ENCODE measurements at regions not wholly inside any gene's neighbourhood (a gene's known extent, or its start where the extent isn't known, plus 50 kb on each side); places are given as distances from the start of the nearest gene placed in this dataset.
"Not testable (repeated sequence)": the region's sequence is repeated elsewhere in the genome, so short reads cannot be mapped to it uniquely, and the experiment has no call there.

DNA sequence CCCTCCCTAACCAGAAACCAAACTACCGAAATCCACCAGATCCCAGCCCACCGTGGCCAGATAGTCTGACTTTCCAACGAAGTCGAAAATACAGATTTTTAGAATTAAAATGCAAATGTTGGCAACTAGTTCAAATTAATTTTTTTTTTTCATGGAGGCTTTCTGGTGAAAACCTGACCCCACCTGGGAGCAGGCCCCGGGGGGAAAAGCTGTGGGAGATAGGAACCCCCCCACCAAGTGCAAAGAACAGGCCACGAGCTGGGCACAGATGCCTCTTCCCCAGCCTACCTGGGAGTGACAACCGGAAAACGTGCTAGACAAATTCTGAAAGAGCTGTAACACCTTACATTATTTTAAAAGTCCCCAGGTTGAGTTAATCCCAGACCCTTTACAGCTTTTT is 333.8 kb downstream of the PREX1 start:
- H3K9me3 ChIP-seq: no peaks in the 10 kb centered on the region
- no peaks in the 10 kb centered on the region for H3K36me3 ChIP-seq
- no peak overlapping the region for H3K4me3 ChIP-seq
- TF ChIP-seq, protein P1, sequence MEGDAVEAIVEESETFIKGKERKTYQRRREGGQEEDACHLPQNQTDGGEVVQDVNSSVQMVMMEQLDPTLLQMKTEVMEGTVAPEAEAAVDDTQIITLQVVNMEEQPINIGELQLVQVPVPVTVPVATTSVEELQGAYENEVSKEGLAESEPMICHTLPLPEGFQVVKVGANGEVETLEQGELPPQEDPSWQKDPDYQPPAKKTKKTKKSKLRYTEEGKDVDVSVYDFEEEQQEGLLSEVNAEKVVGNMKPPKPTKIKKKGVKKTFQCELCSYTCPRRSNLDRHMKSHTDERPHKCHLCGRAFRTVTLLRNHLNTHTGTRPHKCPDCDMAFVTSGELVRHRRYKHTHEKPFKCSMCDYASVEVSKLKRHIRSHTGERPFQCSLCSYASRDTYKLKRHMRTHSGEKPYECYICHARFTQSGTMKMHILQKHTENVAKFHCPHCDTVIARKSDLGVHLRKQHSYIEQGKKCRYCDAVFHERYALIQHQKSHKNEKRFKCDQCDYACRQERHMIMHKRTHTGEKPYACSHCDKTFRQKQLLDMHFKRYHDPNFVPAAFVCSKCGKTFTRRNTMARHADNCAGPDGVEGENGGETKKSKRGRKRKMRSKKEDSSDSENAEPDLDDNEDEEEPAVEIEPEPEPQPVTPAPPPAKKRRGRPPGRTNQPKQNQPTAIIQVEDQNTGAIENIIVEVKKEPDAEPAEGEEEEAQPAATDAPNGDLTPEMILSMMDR (IDR thresholded peaks at IDR 0.05): no peak
- TF ChIP-seq POLR2A (IDR thresholded peaks at IDR 0.05): no peak
- no peaks in the 10 kb centered on the region for H3K27me3 ChIP-seq
- H3K4me1 ChIP-seq: no peaks in the 10 kb centered on the region
- no peak for DNase-seq
- H3K27ac ChIP-seq: no peak overlapping the region
- intact Hi-C loops (cut with DNase I; ENCODE audit: low total_unique reads): no loop called here

DNA sequence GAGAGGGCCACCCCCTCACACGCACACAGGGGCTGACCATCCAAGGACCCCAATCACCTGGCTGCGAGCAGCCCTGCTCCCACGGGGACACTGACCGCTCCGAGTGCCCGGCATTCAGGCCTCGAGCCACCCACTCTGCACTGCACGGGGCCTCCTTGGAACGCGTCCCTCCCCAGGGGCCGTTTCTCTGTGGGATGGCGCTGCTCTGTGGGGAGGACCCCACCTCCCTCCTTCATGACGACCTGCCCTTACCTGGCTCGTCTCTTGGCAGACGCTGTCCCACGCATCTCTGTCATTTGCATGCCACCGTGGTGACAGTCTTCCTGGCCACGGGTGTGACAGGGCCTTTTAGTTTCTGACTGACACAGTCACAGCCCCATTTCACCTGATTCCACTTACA is 334.5 kb downstream of the PREX1 start:
- H3K9me3 ChIP-seq; H3K4me3 ChIP-seq; DNase-seq; H3K4me1 ChIP-seq; H3K36me3 ChIP-seq; intact Hi-C loops (cut with DNase I; ENCODE audit: low total_unique reads); H3K27me3 ChIP-seq; H3K27ac ChIP-seq: not testable (repeated sequence)

DNA sequence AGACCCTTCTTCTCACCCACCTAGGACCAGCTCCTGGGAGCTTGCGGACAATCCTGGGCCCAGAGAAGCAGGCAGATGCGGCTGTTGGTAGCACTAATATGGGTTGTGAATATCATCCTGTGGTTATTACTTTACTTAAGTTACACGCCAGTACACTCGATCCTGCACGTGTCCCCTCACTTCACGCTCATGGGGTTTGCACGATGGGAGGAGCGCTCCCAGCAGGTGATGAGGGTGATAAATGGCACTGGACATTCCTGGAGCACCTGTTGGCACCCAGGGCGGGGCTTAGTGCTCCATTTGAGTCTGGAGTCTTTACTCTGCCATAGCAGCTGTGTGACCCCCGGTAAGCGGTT is 335.1 kb downstream of the PREX1 start:
- H3K4me1 ChIP-seq: no peaks in the 10 kb centered on the region
- TF ChIP-seq, protein P1 (IDR thresholded peaks at IDR 0.05): no peak
- H3K36me3 ChIP-seq: no peaks in the 10 kb centered on the region
- no peaks in the 10 kb centered on the region for H3K9me3 ChIP-seq
- no peak overlapping the region for H3K4me3 ChIP-seq
- intact Hi-C loops (cut with DNase I; ENCODE audit: low total_unique reads): no loop called here
- H3K27me3 ChIP-seq: no peaks in the 10 kb centered on the region
- no peak overlapping the region for H3K27ac ChIP-seq
- no peak for DNase-seq

DNA sequence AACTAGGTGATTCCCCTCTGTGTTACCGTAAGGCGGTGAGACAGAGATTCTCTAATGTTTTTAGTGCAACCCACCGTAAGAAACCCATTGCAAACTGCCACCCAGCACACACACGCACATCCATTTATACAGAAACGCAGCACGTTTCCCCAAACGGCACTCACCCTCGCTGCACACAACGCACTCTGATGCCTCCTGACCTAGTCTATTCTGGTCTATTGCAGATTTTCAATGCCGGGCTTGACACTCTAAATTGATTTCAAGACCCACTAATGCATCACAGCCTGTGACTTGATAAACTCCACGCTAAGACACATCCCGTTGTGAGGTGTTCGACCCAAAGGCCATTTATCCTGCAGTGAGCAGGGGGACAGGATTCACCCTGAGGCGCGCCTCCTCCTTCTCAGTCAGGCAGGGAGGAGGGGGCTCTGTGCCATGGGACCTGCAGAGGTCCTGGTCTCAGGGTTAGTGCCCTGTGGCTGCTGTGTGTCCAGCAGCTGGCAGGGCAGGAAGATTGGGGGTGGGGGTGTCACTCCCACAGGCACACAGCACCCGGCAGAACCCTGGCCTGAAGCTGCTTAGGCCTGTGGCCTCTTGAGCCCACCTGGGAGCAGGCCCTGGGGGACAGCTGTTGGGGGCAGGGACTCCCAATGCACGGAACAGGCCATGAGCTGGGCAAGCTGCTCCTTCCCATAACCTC is 335.6 kb downstream of the PREX1 start:
- H3K9me3 ChIP-seq: no peaks in the 10 kb centered on the region
- H3K36me3 ChIP-seq: no peaks in the 10 kb centered on the region
- no peak for DNase-seq
- no peaks in the 10 kb centered on the region for H3K27me3 ChIP-seq
- H3K27ac ChIP-seq: no peak overlapping the region
- TF ChIP-seq POLR2A (IDR thresholded peaks at IDR 0.05): no peak
- TF ChIP-seq, protein P1 (IDR thresholded peaks at IDR 0.05): no peak
- H3K4me3 ChIP-seq: no peak overlapping the region
- H3K4me1 ChIP-seq: no peaks in the 10 kb centered on the region
- intact Hi-C loops (cut with DNase I; ENCODE audit: low total_unique reads): no loop called here

DNA sequence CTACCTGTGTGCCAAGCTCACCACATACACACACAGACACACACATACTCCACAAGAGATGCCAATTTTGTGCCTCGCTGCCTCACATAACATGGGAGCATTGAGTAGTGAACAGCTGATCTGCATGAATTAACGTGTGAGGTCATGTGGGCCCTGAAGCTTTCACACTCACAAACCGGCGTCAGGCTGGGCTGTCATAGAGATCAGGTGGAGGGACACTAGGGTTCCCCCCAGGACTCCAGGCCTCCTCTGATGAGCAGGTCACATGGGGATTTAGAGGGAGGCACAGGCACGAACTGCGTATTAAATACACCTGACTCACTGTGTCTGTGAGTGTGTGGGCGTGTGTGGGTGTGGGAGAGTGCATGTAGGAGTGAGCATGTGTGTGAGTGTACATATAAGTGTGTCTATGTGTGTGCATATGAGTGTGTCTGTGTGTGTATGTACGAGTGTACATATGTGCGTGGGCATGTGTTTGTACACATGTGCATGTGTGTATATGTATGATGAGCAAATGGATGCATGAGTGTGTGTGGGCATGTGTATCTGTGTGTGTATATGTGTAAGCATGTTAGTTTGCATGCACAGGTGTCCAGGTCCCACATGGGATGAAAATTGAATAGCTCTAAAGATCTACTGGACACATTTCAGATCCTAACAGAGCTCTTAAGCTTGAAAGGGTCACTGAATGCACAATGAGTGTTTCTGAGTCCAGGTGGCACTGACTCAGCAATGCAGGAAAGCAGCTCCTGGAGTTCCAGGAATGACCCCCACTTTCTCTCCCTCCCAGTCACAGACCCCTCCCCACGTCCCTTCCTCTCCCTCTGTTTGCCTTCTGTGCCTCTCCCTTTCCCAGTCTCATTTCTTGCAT is 336.6 kb downstream of the PREX1 start:
- Histone ChIP-seq H3K4me1 (no peaks in the 10 kb centered on the region), H3K4me3 (no peak overlapping the region), H3K27me3 (no peaks in the 10 kb centered on the region), H3K27ac (no peak overlapping the region), H3K9me3 (no peaks in the 10 kb centered on the region), H3K36me3 (no peaks in the 10 kb centered on the region)
- intact Hi-C loops (cut with DNase I; ENCODE audit: low total_unique reads): no loop called here
- TF ChIP-seq, protein P1 (IDR thresholded peaks at IDR 0.05): no peak
- TF ChIP-seq POLR2A (IDR thresholded peaks at IDR 0.05): no peak
- DNase-seq: no peak

GRCh38 chr20:48490341-48490740 is 337.5 kb downstream of the PREX1 start:
- DNase-seq; H3K36me3 ChIP-seq; H3K27ac ChIP-seq; H3K9me3 ChIP-seq; intact Hi-C loops (cut with DNase I; ENCODE audit: low total_unique reads); H3K4me3 ChIP-seq; H3K27me3 ChIP-seq; H3K4me1 ChIP-seq: not testable (repeated sequence)
